Body of pancreas (tissue), 4 donors: ENCODE measurements at regions not wholly inside any gene's neighbourhood (a gene's known extent, or its start where the extent isn't known, plus 50 kb on each side); places are given as distances from the start of the nearest gene placed in this dataset.

Experiments used
- CTCF ChIP-seq, 7 experiments: fragments of 450-650 bp in 4 of 7; fragments of 200-600 bp in 3 of 7; sonication (generic) in 3 of 7; IDR thresholded peaks; one replicate each; pipeline ENCODE4 v1.5.1; 2016 to 2019; ENCODE audit warnings: antibody characterized with exemption in 7 of 7
- POLR2A ChIP-seq, 3 donors: fragments of 450-650 bp; IDR thresholded peaks; one replicate each; pipeline ENCODE4 v1.6.1; 2016; ENCODE audit warnings: antibody characterized with exemption in 3 of 3, mild to moderate bottlenecking in 2 of 3

- TF ChIP-seq POLR2A (IDR thresholded peaks at IDR 0.05) (no peak), CTCF (IDR thresholded peaks at IDR 0.05) (no peak)
Observed at GRCh38 chr3:99356696-99357095, 281.7 kb upstream of the COL8A1 start.
